ENCODE measurements at regions not wholly inside any gene's neighbourhood (a gene's known extent, or its start where the extent isn't known, plus 50 kb on each side); places are given as distances from the start of the nearest gene placed in this dataset.

GRCh38 chr1:118388301-118388959 lies 203.4 kb upstream of the SPAG17 start:
- no peak for TF ChIP-seq EZH2 (IDR thresholded peaks at IDR 0.05; ENCODE audit: insufficient read depth, low read length)
- no peak for TF ChIP-seq CTCF (IDR thresholded peaks at IDR 0.05; ENCODE audit: insufficient read depth, low read depth, low read length)

Data from astrocyte (in vitro differentiated cells and primary cell).